ENCODE measurements at regions not wholly inside any gene's neighbourhood (a gene's known extent, or its start where the extent isn't known, plus 50 kb on each side); places are given as distances from the start of the nearest gene placed in this dataset.

DNA sequence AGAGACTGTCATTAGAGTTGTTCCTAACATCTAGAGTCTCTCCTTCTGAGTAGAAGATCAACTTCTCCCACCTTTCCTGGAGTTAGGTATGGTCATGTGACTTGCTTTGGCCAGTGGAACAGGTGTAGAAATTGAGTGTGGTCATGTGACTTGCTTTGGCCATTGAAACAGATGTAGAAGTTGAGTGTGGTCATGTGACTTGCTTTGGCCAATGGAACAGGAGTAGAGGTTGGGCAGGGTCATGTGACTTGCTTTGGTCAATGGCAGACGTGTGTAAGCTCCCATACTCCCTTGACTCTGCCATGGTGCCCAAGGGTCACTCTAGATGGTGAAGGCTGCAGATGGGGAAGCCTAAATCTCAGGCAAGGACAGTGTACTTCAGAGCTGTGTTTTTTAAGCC lies 306.0 kb downstream of the NPHP4 start:
- TF ChIP-seq, protein P1, sequence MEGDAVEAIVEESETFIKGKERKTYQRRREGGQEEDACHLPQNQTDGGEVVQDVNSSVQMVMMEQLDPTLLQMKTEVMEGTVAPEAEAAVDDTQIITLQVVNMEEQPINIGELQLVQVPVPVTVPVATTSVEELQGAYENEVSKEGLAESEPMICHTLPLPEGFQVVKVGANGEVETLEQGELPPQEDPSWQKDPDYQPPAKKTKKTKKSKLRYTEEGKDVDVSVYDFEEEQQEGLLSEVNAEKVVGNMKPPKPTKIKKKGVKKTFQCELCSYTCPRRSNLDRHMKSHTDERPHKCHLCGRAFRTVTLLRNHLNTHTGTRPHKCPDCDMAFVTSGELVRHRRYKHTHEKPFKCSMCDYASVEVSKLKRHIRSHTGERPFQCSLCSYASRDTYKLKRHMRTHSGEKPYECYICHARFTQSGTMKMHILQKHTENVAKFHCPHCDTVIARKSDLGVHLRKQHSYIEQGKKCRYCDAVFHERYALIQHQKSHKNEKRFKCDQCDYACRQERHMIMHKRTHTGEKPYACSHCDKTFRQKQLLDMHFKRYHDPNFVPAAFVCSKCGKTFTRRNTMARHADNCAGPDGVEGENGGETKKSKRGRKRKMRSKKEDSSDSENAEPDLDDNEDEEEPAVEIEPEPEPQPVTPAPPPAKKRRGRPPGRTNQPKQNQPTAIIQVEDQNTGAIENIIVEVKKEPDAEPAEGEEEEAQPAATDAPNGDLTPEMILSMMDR (IDR thresholded peaks at IDR 0.05; ENCODE audit: unreplicated experiment in 3 of 3) = no peak
- H3K4me1 Mint-ChIP-seq = peaks cover 15% of the 10 kb centered on the region
- no peaks in the 10 kb centered on the region for H3K9me3 Mint-ChIP-seq
- no peaks in the 10 kb centered on the region for H3K36me3 Mint-ChIP-seq (ENCODE audit: low read depth)
- H3K27me3 Mint-ChIP-seq (ENCODE audit: low read depth) = peaks cover 44% of the 10 kb centered on the region
- H3K27ac Mint-ChIP-seq = no peak overlapping the region
- no peak overlapping the region for H3K4me3 Mint-ChIP-seq

DNA sequence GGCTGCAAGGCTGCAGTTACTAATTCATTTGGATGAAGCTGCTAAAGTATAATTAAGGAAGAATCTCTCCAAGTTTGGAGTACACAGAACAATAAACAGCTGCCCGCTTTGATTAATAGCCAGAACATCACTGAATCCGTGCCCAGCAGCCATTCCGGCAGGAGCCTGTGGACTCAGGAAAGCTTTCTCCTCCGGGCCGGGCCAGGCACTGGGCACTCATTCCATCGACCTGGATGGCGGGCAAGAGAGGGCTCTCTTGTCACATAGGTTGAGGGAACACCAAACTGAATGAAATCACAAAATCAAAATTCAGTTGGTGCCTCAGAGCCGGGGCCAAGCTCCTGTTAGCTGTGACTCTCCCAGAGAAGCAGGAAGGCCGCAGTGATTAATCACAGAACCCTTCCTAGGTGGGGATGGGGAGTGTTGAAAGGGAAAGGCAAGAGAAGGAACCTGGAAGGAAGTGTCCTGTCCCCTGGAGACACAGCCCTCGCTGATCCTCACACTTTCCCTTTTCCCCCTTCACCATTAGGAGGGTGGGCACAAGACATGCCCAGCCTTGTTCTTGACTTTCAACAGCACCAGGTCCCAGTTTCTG lies 306.7 kb downstream of the NPHP4 start:
- H3K4me1 Mint-ChIP-seq = peaks cover 17% of the 10 kb centered on the region
- H3K27ac Mint-ChIP-seq = no peak overlapping the region
- no peaks in the 10 kb centered on the region for H3K9me3 Mint-ChIP-seq
- peaks cover 43% of the 10 kb centered on the region for H3K27me3 Mint-ChIP-seq (ENCODE audit: low read depth)
- TF ChIP-seq, protein P1 (IDR thresholded peaks at IDR 0.05; ENCODE audit: unreplicated experiment in 3 of 3) = no peak
- no peak overlapping the region for H3K4me3 Mint-ChIP-seq
- H3K36me3 Mint-ChIP-seq (ENCODE audit: low read depth) = no peaks in the 10 kb centered on the region

DNA sequence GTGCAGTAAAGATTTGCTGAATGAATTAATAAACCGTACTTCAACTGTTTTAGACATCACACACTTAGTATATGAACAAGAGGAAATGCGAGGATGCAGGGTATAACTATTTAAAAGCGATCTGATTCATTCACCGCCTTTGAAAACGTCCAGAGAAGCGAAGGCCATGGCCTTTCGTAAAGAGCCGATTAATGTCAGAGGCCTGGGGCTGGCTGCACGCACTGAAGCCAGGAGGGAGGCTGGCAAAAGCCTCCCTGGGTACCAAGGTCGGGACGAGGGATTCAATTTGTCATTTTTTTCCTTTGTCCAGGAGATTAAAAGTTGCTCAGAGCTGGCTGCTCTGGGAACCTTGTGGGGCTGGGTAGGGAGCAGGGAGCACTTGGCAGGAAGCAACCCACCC lies 307.4 kb downstream of the NPHP4 start:
- no peaks in the 10 kb centered on the region for H3K9me3 Mint-ChIP-seq
- H3K27me3 Mint-ChIP-seq (ENCODE audit: low read depth) = peaks cover 40% of the 10 kb centered on the region
- TF ChIP-seq, protein P1 (IDR thresholded peaks at IDR 0.05; ENCODE audit: unreplicated experiment in 3 of 3) = no peak

DNA sequence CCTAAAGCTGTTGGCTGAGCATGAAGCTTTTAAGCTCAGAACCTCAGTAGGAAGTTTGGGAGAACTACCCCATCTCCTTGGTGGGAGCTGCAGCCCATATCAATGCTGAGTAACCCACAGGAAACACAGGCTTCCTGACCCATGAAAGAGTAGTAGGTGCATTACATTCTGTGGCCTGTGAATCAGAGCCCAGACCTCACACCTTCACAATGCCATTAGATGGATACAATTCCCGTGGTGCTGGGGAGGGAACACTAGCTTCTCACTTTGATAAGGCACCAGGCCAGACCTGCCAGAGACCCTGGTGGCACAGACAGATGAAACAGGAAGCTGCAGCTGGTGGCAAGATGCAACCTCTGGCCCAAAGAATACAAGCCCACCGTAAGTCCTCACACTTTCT lies 308.8 kb downstream of the NPHP4 start:
- peaks cover 18% of the 10 kb centered on the region for H3K4me1 Mint-ChIP-seq
- TF ChIP-seq, protein P1 (IDR thresholded peaks at IDR 0.05; ENCODE audit: unreplicated experiment in 3 of 3) = no peak
- H3K27me3 Mint-ChIP-seq (ENCODE audit: low read depth) = peaks cover 39% of the 10 kb centered on the region
- H3K4me3 Mint-ChIP-seq = no peak overlapping the region
- no peaks in the 10 kb centered on the region for H3K36me3 Mint-ChIP-seq (ENCODE audit: low read depth)
- H3K27ac Mint-ChIP-seq = no peak overlapping the region
- no peaks in the 10 kb centered on the region for H3K9me3 Mint-ChIP-seq

More for the DNA sequence above, 307.4 kb downstream of the NPHP4 start:
- Mint-ChIP-seq H3K4me1 (peaks cover 18% of the 10 kb centered on the region), H3K27ac (no peak overlapping the region), H3K4me3 (no peak overlapping the region), H3K36me3 (ENCODE audit: low read depth) (no peaks in the 10 kb centered on the region)

DNA sequence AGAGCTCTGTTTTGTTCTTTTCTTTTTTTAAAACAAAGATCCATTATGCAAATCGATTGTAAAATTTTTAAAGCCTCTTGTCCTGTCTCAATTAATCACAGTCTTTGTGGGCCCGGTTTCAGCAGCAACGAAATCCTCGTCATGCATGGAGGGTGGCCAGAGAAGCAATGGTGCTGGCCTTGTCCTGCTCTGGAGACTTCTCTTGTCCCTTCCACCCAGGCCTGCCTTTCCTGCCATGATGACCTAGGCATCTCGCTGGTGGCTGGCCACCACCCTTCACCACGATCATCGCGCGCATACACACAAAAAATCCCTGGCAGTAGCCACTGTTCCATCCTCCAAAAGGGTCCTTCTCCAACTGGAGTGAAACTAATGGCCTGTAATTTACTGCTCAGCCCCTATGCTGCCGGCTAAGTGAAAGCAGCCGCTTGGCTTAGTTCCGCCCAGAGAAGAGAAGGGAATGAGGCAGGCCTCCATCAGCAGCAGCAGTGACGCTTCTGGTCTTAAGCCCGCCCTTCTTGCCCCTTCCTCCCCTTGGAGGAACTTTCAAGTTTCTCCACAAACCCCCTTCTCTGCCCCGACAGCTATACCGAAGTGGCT lies 309.5 kb downstream of the NPHP4 start:
- H3K4me1 Mint-ChIP-seq = peaks cover 18% of the 10 kb centered on the region
- H3K36me3 Mint-ChIP-seq (ENCODE audit: low read depth) = no peaks in the 10 kb centered on the region
- H3K9me3 Mint-ChIP-seq = no peaks in the 10 kb centered on the region
- peak overlapping the region in 2 of 3 experiments; percentile 5 to 22 for H3K4me3 Mint-ChIP-seq
- H3K27ac Mint-ChIP-seq = peak overlapping the region in 1 of 3 experiments; percentile 6
- peaks cover 35% of the 10 kb centered on the region for H3K27me3 Mint-ChIP-seq (ENCODE audit: low read depth)
- TF ChIP-seq, protein P1 (IDR thresholded peaks at IDR 0.05; ENCODE audit: unreplicated experiment in 3 of 3) = no peak

DNA sequence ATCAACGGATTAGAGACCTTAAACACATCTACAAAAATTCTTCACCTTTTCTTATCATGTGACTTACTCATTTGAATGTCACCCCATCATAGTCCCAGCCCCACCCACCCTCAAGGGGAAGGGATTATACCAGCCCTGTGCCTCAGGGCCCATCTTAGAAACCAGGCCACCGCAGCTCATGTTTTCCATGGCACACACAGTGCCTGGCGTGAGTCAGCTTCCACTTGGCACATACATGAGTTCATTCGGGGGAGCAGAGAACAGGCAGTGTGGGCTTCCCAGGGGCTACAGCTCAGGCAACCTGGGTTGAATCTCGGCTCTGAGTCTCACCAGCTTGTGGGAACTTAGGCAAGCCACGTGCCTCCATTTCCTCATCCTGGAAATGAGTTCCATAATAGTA lies 310.6 kb downstream of the NPHP4 start:
- Mint-ChIP-seq H3K27ac (no peak overlapping the region), H3K9me3 (no peaks in the 10 kb centered on the region), H3K4me3 (no peak overlapping the region), H3K4me1 (peaks cover 18% of the 10 kb centered on the region), H3K36me3 (ENCODE audit: low read depth) (no peaks in the 10 kb centered on the region), H3K27me3 (ENCODE audit: low read depth) (peaks cover 31% of the 10 kb centered on the region)
- TF ChIP-seq, protein P1 (IDR thresholded peaks at IDR 0.05; ENCODE audit: unreplicated experiment in 3 of 3) = no peak
